Body of pancreas (tissue), 4 donors: ENCODE measurements at regions not wholly inside any gene's neighbourhood (a gene's known extent, or its start where the extent isn't known, plus 50 kb on each side); places are given as distances from the start of the nearest gene placed in this dataset.

Source experiments
- ATAC-seq: fragments of 150-250 bp; one replicate; pipeline ENCODE4 v1.9.1; 2016
- DNase-seq, 4 donors: peaks; one replicate each; pipeline ENCODE4 v3.0.0-alpha.2; 2019
- H3K27ac ChIP-seq, 4 donors: fragments of 200-600 bp; sonication (generic); 1 replicate in 3 of 4; 2 replicates in 1 of 4; pipeline versions ENCODE4 v1.5.1 to v1.6.1; 2016 to 2019; ENCODE audit warnings: mild to moderate bottlenecking in 1 of 4, mixed read lengths in 1 of 4, moderate library complexity in 1 of 4
- H3K27me3 ChIP-seq, 2 donors: fragments of 200-600 bp; sonication (generic); one replicate each; pipeline ENCODE4 v1.6.0; 2016; ENCODE audit warnings: mild to moderate bottlenecking in 1 of 2
- H3K36me3 ChIP-seq, 2 donors: fragments of 200-600 bp; sonication (generic); replicated peaks in 1 of 2; 2 replicates each; pipeline ENCODE4 v1.5.1; 2016; ENCODE audit warnings: low read depth in 2 of 2; ENCODE audit not compliant: insufficient read depth in 1 of 2
- H3K4me1 ChIP-seq: fragments of 200-600 bp; sonication (generic); one replicate; pipeline ENCODE4 v1.6.0; 2016
- H3K4me3 ChIP-seq, 2 donors: fragments of 200-600 bp; sonication (generic); 1 replicate in 1 of 2; 2 replicates in 1 of 2; pipeline ENCODE4 v1.5.1; 2016 to 2019
- H3K9me3 ChIP-seq, 3 donors: fragments of 200-600 bp; sonication (generic); 1 replicate in 2 of 3; 2 replicates in 1 of 3; pipeline ENCODE4 v1.5.1; 2016
- POLR2A ChIP-seq, 3 donors: fragments of 450-650 bp; IDR thresholded peaks; one replicate each; pipeline ENCODE4 v1.6.1; 2016; ENCODE audit warnings: antibody characterized with exemption in 3 of 3, mild to moderate bottlenecking in 2 of 3
- WGBS, 2 donors: methylation state at CpG; one replicate each; pipeline ENCODE4 v1.1.5; 2017; 5-methylcytosine and 5-hydroxymethylcytosine counted together
- intact Hi-C: fragments of 100-400 bp; cut with DNase I; formaldehyde crosslinking; loops from one replicate; pipeline ENCODE4 v1.15.1; 2023
- TF ChIP-seq, protein P1 (sequence below), 7 experiments: fragments of 450-650 bp in 4 of 7; fragments of 200-600 bp in 3 of 7; sonication (generic) in 3 of 7; IDR thresholded peaks; one replicate each; pipeline ENCODE4 v1.5.1; 2016 to 2019; ENCODE audit warnings: antibody characterized with exemption in 7 of 7

DNA sequence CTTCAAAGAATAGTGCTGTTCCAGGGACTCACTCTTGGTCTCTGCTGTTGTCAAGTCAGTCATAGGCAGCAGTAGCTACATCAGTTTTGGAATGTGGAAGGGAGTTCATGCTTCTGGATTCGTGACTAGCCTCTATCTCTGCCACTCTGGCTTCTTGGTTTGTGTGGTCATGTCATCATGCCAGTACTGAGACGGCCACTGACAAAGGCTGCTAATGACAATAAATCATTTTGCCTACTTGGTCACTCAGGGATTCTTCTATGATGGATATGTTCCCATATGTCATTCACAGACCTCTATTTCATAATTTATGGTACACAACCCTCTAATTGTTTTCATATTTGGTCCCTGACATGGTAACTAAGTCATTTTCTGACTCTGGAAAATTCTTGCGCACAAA, 450.8 kb upstream of the BOD1L1 start:
- Histone ChIP-seq H3K9me3 (no peaks in the 10 kb centered on the region), H3K36me3 (no peaks in the 10 kb centered on the region), H3K4me3 (no peak overlapping the region), H3K4me1 (no peaks in the 10 kb centered on the region), H3K27me3 (no peaks in the 10 kb centered on the region), H3K27ac (no peak overlapping the region)
- WGBS, 2 donors: 71 to 81% methylated on average over 3 of the region's 3 CpGs
- ATAC-seq (no peak), DNase-seq (no peak)
- no peak for TF ChIP-seq POLR2A (IDR thresholded peaks at IDR 0.05)
- TF ChIP-seq, protein P1, sequence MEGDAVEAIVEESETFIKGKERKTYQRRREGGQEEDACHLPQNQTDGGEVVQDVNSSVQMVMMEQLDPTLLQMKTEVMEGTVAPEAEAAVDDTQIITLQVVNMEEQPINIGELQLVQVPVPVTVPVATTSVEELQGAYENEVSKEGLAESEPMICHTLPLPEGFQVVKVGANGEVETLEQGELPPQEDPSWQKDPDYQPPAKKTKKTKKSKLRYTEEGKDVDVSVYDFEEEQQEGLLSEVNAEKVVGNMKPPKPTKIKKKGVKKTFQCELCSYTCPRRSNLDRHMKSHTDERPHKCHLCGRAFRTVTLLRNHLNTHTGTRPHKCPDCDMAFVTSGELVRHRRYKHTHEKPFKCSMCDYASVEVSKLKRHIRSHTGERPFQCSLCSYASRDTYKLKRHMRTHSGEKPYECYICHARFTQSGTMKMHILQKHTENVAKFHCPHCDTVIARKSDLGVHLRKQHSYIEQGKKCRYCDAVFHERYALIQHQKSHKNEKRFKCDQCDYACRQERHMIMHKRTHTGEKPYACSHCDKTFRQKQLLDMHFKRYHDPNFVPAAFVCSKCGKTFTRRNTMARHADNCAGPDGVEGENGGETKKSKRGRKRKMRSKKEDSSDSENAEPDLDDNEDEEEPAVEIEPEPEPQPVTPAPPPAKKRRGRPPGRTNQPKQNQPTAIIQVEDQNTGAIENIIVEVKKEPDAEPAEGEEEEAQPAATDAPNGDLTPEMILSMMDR (IDR thresholded peaks at IDR 0.05): no peak
- intact Hi-C loops: no loop called here

DNA sequence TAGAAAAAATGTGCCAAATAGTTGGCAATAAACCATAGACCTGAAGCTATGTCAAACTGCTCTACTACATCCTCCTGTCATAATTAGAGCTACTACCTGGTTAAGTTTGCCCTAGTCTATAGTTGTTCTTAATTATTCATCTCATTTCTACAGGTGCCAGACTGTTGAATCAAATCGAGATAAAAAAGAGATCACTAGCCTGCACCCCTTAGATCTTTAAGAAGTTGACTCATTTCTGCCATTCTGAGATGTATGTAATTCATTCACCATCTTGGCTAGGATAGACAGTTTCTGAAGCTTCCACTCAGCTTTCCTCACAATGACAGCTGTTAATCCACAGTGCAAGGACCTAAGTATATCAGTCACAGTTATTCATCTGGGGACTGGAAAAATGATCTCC, 452.1 kb upstream of the BOD1L1 start:
- 71 to 79% methylated on average over 1 of the region's 1 CpG for WGBS, 2 donors
- Histone ChIP-seq H3K4me3 (no peak overlapping the region), H3K4me1 (no peaks in the 10 kb centered on the region), H3K36me3 (no peaks in the 10 kb centered on the region), H3K9me3 (no peaks in the 10 kb centered on the region), H3K27ac (no peak overlapping the region), H3K27me3 (no peaks in the 10 kb centered on the region)
- no peak for ATAC-seq
- no peak for TF ChIP-seq POLR2A (IDR thresholded peaks at IDR 0.05)
- TF ChIP-seq, protein P1 (IDR thresholded peaks at IDR 0.05): no peak
- intact Hi-C loops: no loop called here
- DNase-seq: no peak

DNA sequence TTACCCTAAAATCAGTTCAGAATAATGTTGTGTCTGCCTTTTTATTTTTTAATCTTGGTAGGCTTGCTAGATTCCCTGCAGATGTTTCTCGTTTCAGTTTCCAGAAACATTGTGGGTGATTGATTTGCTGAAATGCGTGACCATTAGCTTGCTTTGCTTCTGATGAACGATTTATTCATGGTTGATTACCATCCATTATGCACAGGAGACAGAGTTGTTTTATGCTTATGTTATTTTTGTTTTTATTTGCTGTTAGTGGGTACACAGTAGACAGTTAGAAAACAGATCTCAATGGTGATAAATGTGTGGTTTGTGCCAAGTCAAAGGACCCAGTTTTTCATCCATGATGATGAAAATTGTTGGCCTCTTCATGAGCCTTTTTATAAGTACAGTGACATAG, 455.6 kb upstream of the BOD1L1 start:
- Histone ChIP-seq H3K4me3 (no peak overlapping the region), H3K27ac (no peak overlapping the region), H3K9me3 (no peaks in the 10 kb centered on the region), H3K36me3 (no peaks in the 10 kb centered on the region), H3K27me3 (no peaks in the 10 kb centered on the region), H3K4me1 (no peaks in the 10 kb centered on the region)
- WGBS, 2 donors: 58 to 62% methylated on average over 3 of the region's 3 CpGs
- no peak for DNase-seq
- intact Hi-C loops: no loop called here
- ATAC-seq: no peak
- no peak for TF ChIP-seq POLR2A (IDR thresholded peaks at IDR 0.05)
- TF ChIP-seq, protein P1 (IDR thresholded peaks at IDR 0.05): no peak

DNA sequence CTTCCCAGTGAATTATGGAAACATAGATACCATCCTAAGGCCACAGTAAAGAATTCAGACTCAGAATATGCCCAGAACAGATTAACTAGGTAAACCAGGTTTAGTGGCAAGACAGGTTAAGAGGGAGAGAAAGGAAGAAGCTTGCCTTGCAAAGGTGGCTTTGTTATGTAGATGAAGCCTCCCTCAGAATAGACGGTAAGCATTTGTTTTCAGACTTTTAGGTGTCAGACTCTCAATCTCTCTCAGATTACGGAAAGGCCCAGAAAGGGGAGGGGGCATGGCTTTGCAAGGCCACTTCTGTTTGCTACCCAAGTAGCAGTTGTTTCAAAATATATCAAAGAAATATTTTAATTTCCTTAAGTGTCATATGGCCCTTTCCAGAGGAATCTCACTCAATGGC, 457.1 kb upstream of the BOD1L1 start:
- Histone ChIP-seq H3K4me3 (no peak overlapping the region), H3K9me3 (no peaks in the 10 kb centered on the region), H3K27me3 (no peaks in the 10 kb centered on the region), H3K27ac (no peak overlapping the region), H3K36me3 (no peaks in the 10 kb centered on the region), H3K4me1 (no peaks in the 10 kb centered on the region)
- no peak for TF ChIP-seq POLR2A (IDR thresholded peaks at IDR 0.05)
- TF ChIP-seq, protein P1 (IDR thresholded peaks at IDR 0.05): no peak
- ATAC-seq (no peak), DNase-seq (no peak)
- WGBS, 2 donors: 68 to 74% methylated on average over 2 of the region's 2 CpGs
- intact Hi-C loops: no loop called here

DNA sequence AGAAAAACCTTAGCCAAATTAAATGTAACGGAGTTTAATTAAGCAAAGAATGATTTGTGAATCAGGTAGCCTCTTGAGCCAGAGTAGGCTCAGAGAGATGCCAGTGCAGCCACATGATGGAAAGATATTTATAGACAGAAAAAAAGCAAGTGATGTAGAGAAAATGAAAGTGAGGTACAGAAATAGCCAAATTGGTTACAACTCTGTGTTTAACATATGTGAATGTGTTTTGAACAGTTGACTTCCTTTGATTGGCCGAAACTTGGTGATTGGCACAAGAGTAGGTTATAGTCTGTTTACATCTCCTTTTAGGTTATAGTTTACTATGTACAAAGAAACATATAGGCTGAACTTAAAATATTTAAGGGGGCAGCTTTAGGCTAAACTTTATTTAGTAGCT, 459.9 kb upstream of the BOD1L1 start:
- ATAC-seq (no peak), DNase-seq (no peak)
- 89 to 98% methylated on average over 2 of the region's 2 CpGs for WGBS, 2 donors
- H3K27ac ChIP-seq: no peak overlapping the region
- H3K4me1 ChIP-seq: no peaks in the 10 kb centered on the region
- intact Hi-C loops: no loop called here
- H3K27me3 ChIP-seq: no peaks in the 10 kb centered on the region
- H3K4me3 ChIP-seq: no peak overlapping the region
- H3K36me3 ChIP-seq: no peaks in the 10 kb centered on the region
- TF ChIP-seq, protein P1 (IDR thresholded peaks at IDR 0.05): no peak
- no peak for TF ChIP-seq POLR2A (IDR thresholded peaks at IDR 0.05)
- H3K9me3 ChIP-seq: no peaks in the 10 kb centered on the region
